ENCODE measurements at regions not wholly inside any gene's neighbourhood (a gene's known extent, or its start where the extent isn't known, plus 50 kb on each side); places are given as distances from the start of the nearest gene placed in this dataset.

DNA sequence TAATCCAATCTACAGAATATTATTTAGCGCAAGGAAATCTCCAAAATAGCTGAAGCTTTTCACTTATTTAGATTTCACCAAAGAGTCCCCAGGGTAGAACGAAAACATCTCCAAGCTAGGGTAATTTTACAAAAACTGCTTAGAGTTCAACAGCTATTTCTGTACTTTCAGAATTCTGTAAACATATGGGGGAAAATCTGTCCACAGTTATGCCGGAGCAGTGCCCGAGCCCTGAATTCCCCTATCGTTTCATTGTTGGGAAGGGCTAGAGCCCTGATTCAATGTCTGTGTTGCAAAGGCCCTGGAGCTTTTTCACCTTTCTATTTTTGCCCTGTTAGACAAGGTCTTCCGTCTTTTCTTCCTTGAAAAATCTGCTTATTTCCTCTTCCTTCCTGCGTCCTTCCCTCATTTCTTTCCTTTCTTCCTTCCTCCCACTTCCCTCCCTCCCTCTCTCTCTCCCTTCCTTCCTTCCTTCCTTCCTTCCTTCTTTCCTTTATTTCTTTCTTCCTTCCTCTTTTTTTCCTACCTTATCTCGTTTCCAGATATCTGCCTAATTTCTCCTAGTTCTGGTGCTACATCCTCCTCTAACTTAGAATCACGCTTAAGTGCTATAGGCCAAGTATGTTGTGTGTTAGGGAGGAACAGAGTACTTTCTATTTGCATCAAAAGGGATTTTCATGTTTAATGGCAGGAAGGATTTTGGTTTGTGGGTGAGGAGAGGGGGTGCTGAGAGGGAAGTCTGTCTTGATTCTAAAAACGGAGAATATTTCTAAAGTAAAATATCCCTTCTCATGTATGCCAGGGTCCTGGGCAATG lies 122.5 kb upstream of the BMP2 start:
- Histone ChIP-seq H3K9ac (ENCODE audit: insufficient read depth, low read depth, low read length) (no peak overlapping the region), H4K20me1 (ENCODE audit: insufficient read depth, low read length) (no peaks in the 10 kb centered on the region), H3K4me3 (replicated peaks in 1 of 3; ENCODE audit: insufficient read depth in 1 of 3, low read depth in 2 of 3, low read length in 3 of 3) (no peak overlapping the region), H3K9me3 (ENCODE audit: low read length) (no peaks in the 10 kb centered on the region), H2AFZ (ENCODE audit: low read length) (no peak overlapping the region), H3K79me2 (ENCODE audit: insufficient read depth, low read length) (no peaks in the 10 kb centered on the region), H3K4me2 (ENCODE audit: low read depth, low read length) (no peak overlapping the region), H3K36me3 (replicated peaks in 1 of 2; ENCODE audit: control insufficient read depth in 1 of 2, insufficient read depth in 2 of 2, low read length in 2 of 2) (no peaks in the 10 kb centered on the region), H3K4me1 (ENCODE audit: insufficient read depth, low read length) (no peaks in the 10 kb centered on the region), H3K27ac (ENCODE audit: extremely low read length, insufficient read depth, low read length) (no peak overlapping the region), H3K27me3 (ENCODE audit: control insufficient read depth in 1 of 2, insufficient read depth in 2 of 2, low read length in 2 of 2) (no peaks in the 10 kb centered on the region)
- WGBS (ENCODE audit: low lambda C conversion rate), result 38% methylated on average over 10 of the region's 10 CpGs
- ATAC-seq (no peak), FAIRE-seq (no peak), DNase-seq (ENCODE audit: low spot score) (no peak)
- no TSS peak for BruUV-seq (replicated peaks)
- CTCF ChIA-PET (ENCODE audit: low intra/inter-chr PET ratio, low total read pairs), result no interaction called here
- TF ChIP-seq NONO (IDR thresholded peaks at IDR 0.05), result 0 out of 2 replicates have a peak, but pooled peaks have one; percentile 14
- no peak for TF ChIP-seq NONO (CRISPR knock-in tag; conservative IDR thresholded peaks at IDR 0.05)
- TF ChIP-seq ATM (IDR thresholded peaks at IDR 0.05; ENCODE audit: borderline replicate concordance), result peak; percentile 17; the same call in 1 of the 2 replicates
- TF ChIP-seq FOXA1 (IDR thresholded peaks at IDR 0.05), result peak; percentile 57
- no peak for TF ChIP-seq FOXA1 (CRISPR knock-in tag; IDR thresholded peaks at IDR 0.05)
- 0 out of 2 replicates have a peak, but pooled peaks have one; percentile 39 for TF ChIP-seq SOX6 (IDR thresholded peaks at IDR 0.05)
- no peak for TF ChIP-seq SOX6 (CRISPR knock-in tag; IDR thresholded peaks at IDR 0.05)
- TF ChIP-seq, protein P1, sequence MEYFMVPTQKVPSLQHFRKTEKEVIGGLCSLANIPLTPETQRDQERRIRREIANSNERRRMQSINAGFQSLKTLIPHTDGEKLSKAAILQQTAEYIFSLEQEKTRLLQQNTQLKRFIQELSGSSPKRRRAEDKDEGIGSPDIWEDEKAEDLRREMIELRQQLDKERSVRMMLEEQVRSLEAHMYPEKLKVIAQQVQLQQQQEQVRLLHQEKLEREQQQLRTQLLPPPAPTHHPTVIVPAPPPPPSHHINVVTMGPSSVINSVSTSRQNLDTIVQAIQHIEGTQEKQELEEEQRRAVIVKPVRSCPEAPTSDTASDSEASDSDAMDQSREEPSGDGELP (IDR thresholded peaks at IDR 0.05; ENCODE audit: borderline replicate concordance, low read depth), result no peak
- 0 out of 2 replicates have a peak, but pooled peaks have one; percentile 33 for TF ChIP-seq FOXK2 (IDR thresholded peaks at IDR 0.05)
- TF ChIP-seq ZNF550 (CRISPR knock-in tag; IDR thresholded peaks at IDR 0.05; ENCODE audit: borderline replicate concordance), result no peak
- no peak for TF ChIP-seq STAG1 (CRISPR knock-in tag; IDR thresholded peaks at IDR 0.05)
- in situ Hi-C loops (cut with HindIII; ENCODE audit: extremely low pct_ligation_motif_present, low pct_unique_long_range_greater_than_20kb) (no loop called here), intact Hi-C loops (cut with micrococcal nuclease; ENCODE audit: unreplicated experiment) (no loop called here)
- POLR2A ChIA-PET, result no interaction called here
